OCI-LY3 (cell line): ENCODE measurements at regions not wholly inside any gene's neighbourhood (a gene's known extent, or its start where the extent isn't known, plus 50 kb on each side); places are given as distances from the start of the nearest gene placed in this dataset.

Experiments used
- CTCF ChIP-seq: fragments of 200-600, 300-600 bp; sonication (generic); IDR thresholded peaks from 2 replicates; pipeline ENCODE4 v1.5.1; 2014; ENCODE audit warnings: antibody characterized with exemption, low read length, low read depth
- EZH2phosphoT487 ChIP-seq: fragments of 200-600 bp; shearing (Covaris generic); IDR thresholded peaks from 2 replicates; pipeline ENCODE4 v1.6.1; 2018; ENCODE audit warnings: antibody characterized with exemption, mixed run types, low read depth

DNA sequence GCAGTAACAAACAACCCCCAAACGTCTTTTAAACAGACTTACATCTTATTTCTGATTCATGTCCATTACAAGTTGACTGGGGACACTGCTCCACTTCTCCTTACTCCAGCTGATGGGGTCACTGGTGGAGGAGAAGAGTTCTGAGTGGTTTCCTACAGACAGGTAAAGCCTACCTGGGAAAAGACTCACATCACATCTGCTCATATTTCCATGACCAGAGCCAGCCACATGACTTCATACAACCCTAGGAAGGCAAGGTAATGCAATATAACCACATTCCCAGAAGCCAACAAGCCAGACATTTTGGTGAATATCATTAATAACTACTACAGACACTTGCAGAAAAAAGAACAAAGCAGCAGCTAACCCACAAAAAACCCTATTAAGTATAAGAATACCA, 90.5 kb upstream of the IRX6 start:
- TF ChIP-seq CTCF (no peak), EZH2phosphoT487 (no peak)
